ENCODE measurements at regions not wholly inside any gene's neighbourhood (a gene's known extent, or its start where the extent isn't known, plus 50 kb on each side); places are given as distances from the start of the nearest gene placed in this dataset.
A peak's percentile ranks its signal among the peaks of the same experiment; 100 is the strongest.

DNA sequence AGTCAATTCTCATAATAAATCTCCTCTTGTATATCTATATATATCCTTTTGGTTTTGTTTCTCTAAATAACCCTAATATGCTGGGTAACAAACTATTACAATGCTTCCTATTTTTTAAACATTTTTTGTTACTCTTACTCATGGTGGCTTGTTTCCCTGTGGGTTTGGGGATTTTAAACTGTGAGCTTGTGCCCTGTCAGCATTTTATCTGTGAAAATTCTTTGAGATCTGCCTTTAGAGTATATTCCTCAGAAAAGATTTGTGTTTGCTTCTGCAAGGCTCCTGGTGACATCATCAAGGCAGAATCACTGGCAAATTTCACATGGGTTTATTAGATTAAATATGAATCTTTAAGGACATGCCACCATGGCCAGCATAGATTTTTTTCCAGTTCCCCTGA lies 273.6 kb downstream of the LRFN2 start:
- DNase-seq (ENCODE audit: low read depth in 1 of 2, low spot score in 1 of 2): no peak

DNA sequence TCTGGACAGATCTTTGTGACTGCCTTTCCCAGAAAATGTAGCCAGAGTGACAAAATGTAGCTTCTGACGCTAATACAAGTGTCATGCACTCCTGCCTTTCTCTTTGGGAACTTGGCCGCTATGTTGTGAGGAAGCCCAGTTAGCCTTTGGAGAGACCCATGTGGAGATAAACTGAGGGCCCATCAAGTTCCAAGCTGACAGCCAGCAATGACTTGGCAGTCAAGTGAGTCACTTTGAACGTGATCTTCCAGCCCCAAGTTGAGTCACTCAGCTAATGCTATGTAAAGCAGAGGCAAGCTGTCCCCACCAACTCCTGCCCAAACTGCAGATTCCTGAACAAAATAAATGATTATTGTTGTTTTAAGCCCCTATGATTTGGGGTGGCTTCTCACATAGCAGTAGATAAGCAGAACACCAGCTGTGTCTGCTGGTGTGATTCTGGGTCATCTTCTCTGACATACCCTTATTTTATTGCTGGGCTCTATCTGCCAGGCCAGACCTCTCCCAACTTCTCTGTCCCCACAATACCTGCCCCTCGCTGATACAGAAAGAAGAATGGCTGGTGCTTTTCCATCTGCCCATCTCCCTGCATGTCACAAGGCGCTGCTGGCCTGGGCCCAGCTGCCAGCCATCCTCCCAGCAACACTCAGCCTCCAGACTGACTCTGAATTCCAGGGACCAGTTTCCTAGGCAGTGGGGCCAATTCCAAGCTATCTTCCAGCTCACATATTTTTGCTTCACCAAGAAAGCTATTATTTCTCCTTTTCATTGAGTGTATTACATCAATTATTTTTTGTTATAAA lies 274.8 kb downstream of the LRFN2 start:
- no peak for DNase-seq (ENCODE audit: low read depth in 1 of 2, low spot score in 1 of 2)

DNA sequence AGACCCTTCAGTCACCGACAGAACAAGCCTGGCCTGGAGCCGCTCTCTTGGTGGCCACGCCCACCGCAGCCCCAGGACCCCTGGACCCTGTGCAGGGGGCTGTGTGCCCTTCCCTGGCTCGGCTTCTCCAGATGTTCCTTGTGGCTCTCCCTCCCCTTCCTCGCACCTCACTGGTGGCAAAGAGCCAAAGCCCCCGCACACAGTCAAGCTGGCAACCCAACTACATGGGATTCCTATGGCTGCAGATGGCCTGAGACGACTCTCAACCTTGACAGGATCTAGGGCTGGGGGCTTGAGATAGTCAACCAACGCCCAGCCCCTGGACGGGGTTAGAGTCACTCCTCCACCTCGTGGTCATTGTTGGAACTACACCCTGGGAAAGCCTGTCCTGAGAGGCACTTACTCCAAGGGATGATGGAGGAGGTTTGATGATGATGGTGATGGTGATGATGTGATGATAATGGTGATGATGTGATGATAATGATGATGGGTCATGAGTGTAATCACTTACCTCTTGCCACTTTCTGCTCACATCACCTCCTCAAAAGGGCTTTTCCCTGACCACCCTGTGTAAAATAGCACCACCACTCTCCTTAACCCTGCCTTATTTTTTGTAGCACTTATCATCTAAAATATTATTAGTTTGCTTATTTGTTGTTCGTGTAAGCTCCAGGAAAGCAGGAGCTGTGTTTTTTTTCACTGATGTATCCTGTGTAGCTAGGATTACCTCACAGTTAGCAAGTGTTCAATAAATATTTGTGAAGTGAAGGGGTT lies 278.4 kb downstream of the LRFN2 start:
- peak; percentile 11 to 37 for DNase-seq (ENCODE audit: low read depth in 1 of 2, low spot score in 1 of 2)

DNA sequence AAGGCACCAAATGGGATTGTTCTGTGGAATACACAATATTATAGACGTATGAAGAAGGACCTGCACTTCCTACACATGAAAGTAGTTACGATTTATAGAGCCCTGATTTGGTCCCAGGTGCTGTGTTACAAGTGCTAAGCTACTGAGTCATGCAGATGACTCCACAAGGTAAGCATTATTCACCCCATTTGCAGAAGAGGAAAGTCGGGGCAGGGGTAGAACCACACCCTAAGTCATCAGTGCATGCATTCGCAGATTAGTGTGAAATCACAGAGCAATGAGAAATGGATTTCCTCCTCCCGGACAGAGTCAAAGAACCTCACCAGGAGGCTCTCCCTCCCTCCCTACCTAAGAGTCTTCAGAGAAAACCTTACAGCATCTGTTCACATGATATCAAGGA lies 279.5 kb downstream of the LRFN2 start:
- no peak for DNase-seq (ENCODE audit: low read depth in 1 of 2, low spot score in 1 of 2)

DNA sequence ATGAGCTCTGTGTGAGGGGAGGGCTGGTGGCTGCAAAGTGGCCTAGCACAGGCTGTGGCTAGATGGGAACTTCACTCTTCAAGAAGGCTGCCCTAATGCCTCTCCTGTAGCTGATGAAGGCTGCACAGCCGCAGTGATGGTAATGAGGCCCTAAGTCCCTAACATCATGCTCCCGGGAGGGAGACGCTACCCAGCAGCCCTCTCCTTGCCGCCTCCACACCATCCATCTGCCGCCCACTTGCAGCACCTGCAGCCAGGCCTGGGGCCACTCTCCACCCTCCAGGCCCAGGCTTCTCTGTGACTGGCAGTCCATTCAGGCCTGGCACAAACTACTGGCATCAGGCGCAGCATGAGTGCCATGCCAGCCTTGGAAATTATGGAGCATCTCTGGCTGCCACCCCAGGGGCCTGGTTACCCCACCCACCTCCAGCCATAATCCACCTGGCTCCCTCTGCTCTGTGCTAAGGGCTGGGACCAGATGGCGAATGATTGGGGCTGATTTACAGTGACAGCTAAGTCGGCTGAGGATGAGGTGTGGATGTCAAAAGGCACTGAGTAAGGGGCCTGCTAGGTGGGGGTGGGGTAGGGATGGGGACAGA lies 284.2 kb downstream of the LRFN2 start:
- DNase-seq (ENCODE audit: low read depth in 1 of 2, low spot score in 1 of 2): no peak

DNA sequence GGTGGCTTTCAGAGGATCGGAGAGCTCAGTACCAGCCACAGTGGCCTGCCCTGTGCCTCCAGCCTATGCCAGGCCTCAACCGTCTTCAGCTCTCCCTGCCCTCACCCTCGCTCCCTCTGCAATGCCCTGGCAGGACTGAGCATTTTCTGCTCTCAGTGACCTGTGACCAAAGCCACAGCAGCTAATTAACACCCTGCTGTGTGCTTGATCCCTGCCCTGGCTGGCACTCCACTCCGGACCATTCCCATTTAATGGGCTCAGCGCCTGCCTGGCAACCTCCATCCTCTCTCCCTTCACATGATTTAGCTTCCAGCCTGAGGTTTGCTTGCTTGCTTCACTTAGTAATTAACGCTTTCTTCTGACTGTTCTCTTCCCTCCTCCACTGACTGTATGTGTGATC lies 287.5 kb downstream of the LRFN2 start:
- DNase-seq (ENCODE audit: low read depth in 1 of 2, low spot score in 1 of 2): no peak

DNA sequence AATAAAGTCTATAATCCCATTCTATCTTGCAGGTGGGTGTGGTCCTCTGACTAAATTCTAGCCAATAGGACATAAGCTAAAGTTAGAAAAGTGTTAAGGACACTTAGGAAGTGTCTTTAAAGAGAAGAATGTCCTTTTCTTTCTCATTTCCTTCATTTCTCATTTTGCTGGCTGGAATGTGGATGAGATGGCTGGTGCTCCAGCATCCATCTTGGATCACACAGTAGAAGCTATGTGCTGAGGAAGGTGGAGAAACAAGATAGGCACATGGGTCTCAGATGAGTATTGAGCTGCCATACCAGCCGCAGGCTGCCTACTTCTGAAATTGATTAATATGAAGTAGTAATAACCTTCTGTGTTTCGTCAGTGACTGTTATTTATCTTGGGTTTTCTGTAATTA lies 289.0 kb downstream of the LRFN2 start:
- DNase-seq (ENCODE audit: low read depth in 1 of 2, low spot score in 1 of 2): no peak

DNA sequence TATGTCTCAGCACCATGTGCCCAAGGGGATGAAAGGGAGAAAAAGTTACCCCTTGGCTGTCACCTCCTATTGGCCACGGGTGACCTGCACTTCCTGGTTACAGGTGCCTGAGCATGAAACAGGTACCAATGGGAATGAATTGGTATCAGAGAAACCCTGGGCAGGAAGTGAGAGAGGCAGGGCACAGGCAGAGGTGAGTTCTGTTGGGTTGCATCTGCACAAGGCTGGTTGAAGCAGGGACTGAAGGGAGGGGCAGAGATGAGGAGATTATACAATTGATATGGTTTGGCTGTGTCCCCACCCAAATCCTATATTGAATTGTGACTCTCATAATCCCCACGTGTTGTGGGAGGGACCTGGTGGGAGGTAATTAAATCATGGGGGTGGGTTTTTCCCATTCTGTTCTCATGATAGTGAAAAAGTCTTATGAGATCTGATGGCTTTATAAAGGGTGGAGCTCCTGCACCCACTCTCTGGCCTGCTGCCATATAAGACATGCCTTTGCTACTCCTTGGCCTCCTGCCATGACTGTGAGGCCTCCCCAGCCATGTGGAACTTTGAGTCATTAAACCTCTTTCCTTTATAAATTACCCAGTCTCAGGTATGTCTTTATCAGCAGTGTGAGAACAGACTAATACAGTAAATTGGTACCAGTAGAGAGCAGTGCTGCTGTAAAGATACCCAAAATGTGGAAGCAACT lies 291.8 kb downstream of the LRFN2 start:
- DNase-seq (ENCODE audit: low read depth in 1 of 2, low spot score in 1 of 2): no peak

DNA sequence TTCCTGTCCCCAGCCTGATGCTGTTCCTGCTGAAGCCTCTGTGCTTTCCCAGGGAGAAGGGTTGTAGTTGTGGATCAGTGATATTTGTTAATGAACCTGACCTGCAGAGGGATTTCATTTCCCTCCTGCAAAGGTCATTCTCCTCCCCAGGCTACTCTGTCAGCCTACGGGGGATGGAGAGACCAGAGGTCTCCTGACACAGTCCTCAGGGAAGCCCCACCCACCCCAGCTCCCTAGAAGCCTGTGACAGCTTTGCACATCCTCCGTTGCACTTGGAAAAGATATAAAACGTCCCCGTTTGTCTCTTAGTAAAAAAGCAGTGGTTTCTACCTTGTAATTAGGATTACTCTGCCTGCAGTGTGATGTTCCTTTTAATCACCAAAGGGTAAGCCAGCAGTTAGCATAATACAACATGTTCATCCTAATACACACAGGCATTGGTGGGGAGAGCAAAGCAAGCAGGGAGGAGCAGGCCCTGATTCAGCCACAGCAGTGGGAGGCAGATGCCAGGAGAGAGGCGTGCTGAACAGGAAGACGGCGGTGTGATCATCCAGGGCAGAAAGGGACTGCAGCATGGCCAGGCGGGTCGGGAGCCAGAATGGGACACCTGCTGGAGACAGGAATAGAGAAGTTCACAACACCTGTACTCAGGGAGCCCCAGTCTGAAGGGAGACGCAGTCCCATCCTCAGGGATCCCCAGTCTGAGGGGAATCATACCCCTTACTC lies 293.5 kb downstream of the LRFN2 start:
- no peak for DNase-seq (ENCODE audit: low read depth in 1 of 2, low spot score in 1 of 2)

DNA sequence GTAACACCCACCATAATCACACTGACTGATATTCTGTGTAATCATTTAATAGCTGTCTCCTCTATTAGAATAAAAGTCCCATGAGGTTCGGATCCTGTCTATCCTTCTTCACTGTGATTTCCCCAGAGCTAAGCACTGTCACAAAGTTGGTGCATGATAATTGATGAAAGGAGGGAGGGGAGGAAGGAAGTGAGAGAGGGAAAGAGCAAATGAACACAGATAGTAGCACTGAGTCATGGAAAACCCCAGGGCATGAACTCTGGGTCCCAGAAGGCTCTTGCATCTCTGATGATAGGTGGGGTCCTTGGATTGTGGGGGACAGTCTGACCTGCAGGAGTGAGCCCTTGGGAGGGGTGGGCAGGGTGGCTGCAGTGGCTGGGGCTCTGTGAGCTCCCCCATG lies 294.1 kb downstream of the LRFN2 start:
- DNase-seq (ENCODE audit: low read depth in 1 of 2, low spot score in 1 of 2): no peak

DNA sequence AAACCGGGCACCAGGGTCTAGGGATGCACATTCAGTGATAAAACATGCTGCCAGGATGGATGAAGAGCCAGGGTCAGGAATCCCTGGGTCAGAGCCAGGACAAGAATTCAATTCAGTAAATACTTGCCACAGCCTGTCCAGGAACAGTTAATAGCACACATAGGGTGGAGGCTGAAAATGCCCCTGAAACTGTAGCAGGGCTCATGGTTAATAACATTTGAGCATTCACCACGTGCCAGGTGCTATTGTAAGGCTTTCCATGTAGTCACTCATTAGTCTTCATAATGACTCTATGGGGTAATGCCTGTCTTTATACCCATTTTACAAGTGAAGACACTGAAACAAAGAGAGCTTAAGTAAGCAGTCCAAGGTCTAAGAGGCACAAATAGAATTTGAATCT lies 296.3 kb downstream of the LRFN2 start:
- DNase-seq (ENCODE audit: low read depth in 1 of 2, low spot score in 1 of 2): no peak

DNA sequence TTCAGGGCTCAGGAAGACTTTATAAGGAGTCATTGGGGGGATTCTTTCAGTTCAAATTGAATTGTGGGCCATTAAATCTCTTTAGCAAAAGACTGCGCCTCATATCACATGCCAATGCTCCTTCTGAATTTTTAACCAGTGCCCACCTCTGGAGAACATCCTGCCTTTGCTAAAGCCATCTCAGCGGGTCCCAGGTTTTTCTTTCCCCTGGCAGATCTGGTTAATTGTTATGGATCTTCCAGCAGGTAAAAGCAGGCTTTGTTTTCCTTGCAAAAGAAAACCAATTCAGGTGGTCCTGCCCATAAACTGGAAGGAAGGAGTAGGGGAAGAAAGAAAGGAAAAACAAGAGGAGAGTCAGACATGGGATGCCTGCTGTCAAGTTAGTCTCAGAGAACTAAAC lies 298.2 kb downstream of the LRFN2 start:
- DNase-seq (ENCODE audit: low read depth in 1 of 2, low spot score in 1 of 2): no peak

DNA sequence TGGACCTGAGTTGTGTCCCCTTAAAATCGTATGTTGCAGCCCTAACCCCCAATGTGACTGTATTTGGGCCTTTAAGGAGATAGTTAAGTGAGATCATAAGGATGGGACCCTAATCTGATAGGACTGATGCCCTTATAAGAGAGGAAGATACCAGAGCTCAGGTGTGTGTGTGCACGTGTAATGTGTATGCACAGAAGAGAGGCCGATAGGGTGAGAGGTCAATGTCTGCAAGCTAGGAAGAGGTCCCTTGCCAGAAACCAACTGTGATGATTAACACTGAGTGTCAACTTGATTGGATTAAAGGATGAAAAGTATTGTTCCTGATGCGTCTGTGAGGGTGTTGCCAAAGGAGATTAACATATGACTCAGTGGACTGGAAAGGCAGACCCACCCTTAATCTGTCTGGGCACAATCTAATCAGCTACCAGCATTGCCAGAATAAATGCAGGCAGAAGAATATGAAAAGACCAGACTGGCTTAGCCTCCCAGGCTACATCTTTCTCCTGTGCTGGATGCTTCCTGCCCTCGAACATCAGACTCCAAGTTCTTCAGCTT lies 299.8 kb downstream of the LRFN2 start:
- DNase-seq (ENCODE audit: low read depth in 1 of 2, low spot score in 1 of 2): no peak

DNA sequence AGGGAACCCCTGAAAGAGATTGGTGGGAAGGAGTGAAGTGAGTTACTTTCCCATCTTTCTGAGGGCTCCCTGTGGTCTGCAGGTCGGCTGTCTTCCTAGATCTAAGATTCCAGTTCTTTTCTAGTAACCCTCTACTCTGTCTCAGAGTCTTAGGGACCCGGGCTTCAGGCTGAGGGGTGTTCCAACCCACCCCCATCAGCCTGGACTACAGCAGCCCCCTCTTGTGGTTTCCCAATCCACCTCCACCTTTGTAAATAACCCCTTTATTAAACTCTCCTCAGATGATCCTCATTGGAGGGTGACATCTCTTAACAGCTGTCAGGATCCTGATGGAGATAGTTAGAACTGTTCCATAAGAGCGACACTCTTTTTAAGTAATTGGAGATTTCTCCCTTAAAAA lies 300.4 kb downstream of the LRFN2 start:
- DNase-seq (ENCODE audit: low read depth in 1 of 2, low spot score in 1 of 2): no peak

DNA sequence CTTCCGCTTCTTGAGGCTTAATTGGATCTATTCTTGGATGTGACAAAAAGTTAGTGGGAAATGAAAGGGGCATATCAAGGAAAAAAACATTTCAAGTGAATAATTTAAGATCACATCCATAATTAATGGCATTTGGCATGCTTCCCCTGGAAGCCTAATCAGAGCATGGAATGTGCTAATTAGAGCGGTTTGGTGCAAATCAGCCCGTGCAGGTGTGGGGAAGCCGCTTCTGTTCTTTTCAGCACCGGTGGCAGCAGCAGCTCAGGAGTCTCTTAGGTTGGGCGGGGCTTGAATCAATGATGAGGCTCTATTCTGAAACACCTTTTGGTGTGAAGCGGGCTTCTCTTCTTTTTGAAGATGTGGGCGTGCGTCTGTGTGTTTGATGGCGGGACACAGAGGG lies 301.2 kb downstream of the LRFN2 start:
- no peak for DNase-seq (ENCODE audit: low read depth in 1 of 2, low spot score in 1 of 2)

DNA sequence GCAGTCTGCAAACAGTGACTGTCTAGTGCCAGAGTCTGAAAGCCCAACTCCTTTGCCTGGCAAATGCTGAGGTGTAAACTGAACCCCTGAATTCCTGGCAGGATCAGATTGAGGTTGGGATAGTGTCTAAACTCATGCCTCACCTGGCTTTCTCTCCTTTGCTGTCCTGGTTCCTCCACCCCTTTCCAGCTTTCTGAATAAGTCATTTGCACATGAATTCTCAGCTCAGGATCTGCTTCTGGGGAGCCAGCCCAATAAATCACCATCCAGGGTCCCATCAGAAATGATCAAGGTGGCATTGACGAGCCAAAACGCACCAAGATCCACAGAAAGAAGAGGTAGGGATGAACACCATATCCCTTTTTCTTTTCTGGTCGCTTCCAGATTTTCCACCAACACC lies 301.6 kb downstream of the LRFN2 start:
- no peak for DNase-seq (ENCODE audit: low read depth in 1 of 2, low spot score in 1 of 2)

DNA sequence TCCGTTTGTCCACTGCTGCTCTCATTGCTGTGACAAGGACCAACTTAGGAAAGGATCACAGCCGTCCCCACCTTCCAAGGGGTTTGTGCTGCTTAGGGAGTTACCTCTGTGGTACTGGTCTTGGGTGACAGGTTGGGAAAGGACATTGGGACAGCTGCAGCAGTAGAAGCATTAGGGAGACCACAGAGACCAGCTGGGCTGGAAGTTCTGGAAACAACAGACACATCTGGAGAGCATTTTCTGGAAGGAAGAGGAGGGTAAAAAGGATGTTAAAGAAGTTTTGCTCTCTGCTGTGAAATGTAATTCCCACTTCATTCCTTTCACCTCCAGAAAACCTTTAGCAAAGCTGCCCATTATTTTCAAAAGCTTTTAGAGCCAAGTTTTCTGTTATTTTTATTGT lies 304.2 kb downstream of the LRFN2 start:
- DNase-seq (ENCODE audit: low read depth in 1 of 2, low spot score in 1 of 2): no peak

DNA sequence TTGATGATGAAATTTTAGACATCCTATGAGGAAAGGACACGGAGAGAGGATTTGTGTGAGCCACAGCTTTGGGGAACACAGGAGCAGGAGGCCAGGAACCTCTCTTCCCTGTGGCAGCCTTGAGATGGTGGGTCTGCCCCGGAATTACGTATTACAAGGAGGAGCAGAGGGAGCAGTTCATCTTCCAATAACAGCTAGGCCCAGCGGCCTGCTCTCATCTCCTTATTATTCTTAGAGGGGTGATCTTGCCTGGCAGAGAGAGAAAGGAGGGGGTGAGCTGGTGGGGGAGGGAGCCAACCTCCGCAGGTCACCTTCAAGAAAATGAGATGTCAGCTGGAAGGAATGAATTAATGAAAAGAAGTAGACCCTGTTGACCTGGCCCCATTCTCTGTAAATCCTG lies 305.8 kb downstream of the LRFN2 start:
- no peak for DNase-seq (ENCODE audit: low read depth in 1 of 2, low spot score in 1 of 2)

DNA sequence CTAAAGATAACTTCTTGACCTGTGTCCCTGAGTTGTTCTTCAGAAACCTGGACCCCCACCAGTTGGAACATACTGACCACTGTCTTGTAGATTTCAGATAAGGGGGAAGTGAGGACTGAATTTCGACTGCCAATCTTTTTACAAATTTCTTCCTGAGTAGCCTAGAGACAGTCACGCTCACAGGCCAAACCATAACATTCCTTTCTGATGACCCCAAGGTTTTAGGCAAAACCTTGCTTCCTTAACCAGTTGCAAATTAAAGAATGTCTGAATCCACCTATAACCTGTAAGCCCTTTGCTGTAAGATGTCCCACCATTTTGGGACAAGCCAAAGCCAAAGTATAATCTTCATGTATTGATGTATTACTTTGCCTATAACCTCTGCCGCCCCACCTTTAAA lies 306.9 kb downstream of the LRFN2 start:
- DNase-seq (ENCODE audit: low read depth in 1 of 2, low spot score in 1 of 2): no peak

DNA sequence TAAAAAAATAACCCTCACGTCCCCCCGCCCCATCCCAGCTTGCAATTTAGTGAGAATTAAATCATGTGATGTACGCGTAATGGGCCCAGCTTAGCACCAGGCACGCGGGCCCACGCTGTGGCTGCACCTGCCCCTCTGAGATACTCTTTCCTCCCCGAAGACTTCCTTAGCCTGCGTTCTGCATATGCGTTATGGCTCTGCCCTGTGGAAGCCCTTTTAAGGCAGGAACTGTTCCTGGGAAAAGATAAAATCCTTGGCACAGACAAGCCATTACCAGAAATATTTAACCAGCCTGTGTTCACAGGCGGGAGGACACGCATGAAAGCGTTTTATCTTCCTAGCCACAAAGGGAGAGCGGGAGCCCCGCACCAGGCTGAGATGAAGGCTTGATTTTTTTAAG lies 311.0 kb downstream of the LRFN2 start:
- no peak for DNase-seq (ENCODE audit: low read depth in 1 of 2, low spot score in 1 of 2)

DNA sequence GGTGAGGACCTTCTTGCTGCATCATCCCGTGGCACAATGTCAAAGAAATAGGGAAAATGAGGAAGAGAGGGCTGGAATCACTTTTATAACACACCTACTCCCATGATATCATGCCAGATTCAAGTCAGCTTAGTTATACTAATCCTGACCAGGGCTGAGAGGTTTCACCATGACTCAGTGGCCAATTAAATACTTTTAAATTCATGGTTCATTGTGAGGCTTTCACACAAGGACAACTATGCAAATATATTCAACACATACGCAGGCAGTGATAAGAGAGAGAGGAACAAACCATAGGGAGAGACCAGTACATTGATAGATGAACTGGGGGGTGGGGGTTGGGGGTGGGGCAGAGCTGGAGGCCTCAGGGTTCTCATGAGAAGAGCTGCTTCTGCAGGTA lies 313.1 kb downstream of the LRFN2 start:
- DNase-seq (ENCODE audit: low read depth in 1 of 2, low spot score in 1 of 2): no peak

Measured in activated CD4-positive, alpha-beta T cell treated with anti-CD3 and anti-CD28 coated beads, Interleukin-2, amount 50 U/mL, for 24 hours (primary cell).